ENCODE measurements at regions not wholly inside any gene's neighbourhood (a gene's known extent, or its start where the extent isn't known, plus 50 kb on each side); places are given as distances from the start of the nearest gene placed in this dataset.

DNA sequence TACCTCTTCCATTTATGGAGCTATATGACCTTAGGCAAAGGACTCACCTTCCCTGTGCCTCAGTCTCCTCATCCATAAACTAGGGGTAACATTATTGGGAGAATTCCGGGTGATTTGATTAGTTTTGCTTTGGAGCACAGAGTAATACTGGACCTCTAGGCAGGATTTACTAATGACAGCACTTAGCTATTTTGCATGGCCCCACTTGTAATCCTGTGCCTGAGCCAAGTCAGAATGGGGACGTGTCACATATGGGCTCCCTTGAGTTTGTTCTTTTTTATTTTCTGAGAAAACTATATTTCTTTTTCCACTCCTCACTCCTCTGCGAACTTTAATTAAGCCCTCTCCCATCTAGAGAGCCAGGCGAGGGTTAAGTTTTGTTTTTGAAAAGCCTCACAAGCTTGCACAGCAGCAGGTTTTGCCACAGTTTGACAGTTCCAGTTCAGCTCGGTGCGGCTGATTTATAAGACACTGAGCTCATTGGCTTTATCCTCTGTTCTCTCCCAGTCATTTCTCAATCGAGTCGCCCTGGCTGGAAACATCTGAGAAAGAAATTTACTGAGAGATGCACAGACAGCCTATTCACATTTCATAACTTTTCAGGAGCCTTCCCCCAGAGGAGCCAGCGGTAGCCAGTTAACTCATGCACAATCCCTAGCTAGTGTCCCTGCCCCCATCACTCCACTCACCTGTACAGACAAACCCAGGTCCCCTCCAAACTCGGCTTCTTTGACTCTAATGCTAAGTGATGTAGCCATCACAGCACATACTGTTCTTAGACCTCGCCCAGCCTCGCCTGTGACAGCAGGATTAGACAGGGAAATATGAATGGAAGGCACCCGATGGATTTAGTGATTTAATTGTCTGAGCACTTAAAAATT lies 441.9 kb upstream of the NPVF start:
- no peaks in the 10 kb centered on the region for H3K36me3 ChIP-seq
- peak overlapping the region in 1 of 4 donors; percentile 8 for H3K4me3 ChIP-seq
- ATAC-seq (peak; percentile 94 to 95), DNase-seq (peak; percentile 71 to 77)
- intact Hi-C loops (cut with DNase I; ENCODE audit: low total_unique reads) (loop anchor here (1.0 to 10.0 kb wide), 5 partner anchors 42 to 1505 kb away; partner anchors contain the start of gene HOXA10), in situ Hi-C loops (cut with MboI; ENCODE audit: low sequenced_read_pairs in 4 of 4) (loop anchor here in 1 of 4 donors (5.0 kb wide), 2 partner anchors 97 to 172 kb away; no protein-coding TSS in a partner anchor)
- H3K4me1 ChIP-seq, result peaks cover 21 to 39% of the 10 kb centered on the region in 2 donors
- peak overlapping the region; percentile 59 to 90 (median 70) for H3K27ac ChIP-seq
- no peaks in the 10 kb centered on the region for H3K27me3 ChIP-seq
- H3K9me3 ChIP-seq, result no peaks in the 10 kb centered on the region
- TF ChIP-seq, protein P1, sequence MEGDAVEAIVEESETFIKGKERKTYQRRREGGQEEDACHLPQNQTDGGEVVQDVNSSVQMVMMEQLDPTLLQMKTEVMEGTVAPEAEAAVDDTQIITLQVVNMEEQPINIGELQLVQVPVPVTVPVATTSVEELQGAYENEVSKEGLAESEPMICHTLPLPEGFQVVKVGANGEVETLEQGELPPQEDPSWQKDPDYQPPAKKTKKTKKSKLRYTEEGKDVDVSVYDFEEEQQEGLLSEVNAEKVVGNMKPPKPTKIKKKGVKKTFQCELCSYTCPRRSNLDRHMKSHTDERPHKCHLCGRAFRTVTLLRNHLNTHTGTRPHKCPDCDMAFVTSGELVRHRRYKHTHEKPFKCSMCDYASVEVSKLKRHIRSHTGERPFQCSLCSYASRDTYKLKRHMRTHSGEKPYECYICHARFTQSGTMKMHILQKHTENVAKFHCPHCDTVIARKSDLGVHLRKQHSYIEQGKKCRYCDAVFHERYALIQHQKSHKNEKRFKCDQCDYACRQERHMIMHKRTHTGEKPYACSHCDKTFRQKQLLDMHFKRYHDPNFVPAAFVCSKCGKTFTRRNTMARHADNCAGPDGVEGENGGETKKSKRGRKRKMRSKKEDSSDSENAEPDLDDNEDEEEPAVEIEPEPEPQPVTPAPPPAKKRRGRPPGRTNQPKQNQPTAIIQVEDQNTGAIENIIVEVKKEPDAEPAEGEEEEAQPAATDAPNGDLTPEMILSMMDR (IDR thresholded peaks at IDR 0.05 in 4 of 5, conservative IDR thresholded peaks at IDR 0.05 in 1 of 5), result no peak
- TF ChIP-seq POLR2A (IDR thresholded peaks at IDR 0.05), result no peak

DNA sequence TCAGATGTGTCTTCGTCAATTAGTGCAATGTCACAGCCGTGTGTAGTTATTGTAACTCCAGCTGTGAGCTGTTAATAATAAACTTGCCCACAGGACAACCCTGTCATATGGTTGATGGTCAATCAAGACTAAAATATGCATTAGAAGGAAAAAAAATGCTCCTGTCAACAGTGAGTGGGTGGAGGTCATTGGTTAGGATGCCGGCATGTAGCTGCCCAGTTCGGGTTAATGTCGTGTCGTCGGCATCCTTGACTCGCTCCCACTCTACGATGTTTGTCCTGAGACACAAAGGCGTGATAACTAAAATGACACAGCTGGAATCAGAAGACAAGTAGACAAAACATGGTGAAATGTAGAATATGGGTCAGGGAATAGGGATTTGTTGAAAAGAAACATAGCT lies 442.8 kb upstream of the NPVF start:
- no peaks in the 10 kb centered on the region for H3K9me3 ChIP-seq
- no peaks in the 10 kb centered on the region for H3K36me3 ChIP-seq
- no peak for DNase-seq
- ATAC-seq, result no peak
- intact Hi-C loops (cut with DNase I; ENCODE audit: low total_unique reads), result loop anchor here (2.0 to 10.0 kb wide), 4 partner anchors 41 to 1504 kb away; partner anchors contain the start of gene HOXA10
- TF ChIP-seq, protein P1 (IDR thresholded peaks at IDR 0.05 in 4 of 5, conservative IDR thresholded peaks at IDR 0.05 in 1 of 5), result no peak
- TF ChIP-seq POLR2A (IDR thresholded peaks at IDR 0.05), result no peak
- H3K27me3 ChIP-seq, result no peaks in the 10 kb centered on the region
- peak overlapping the region; percentile 59 to 90 (median 70) for H3K27ac ChIP-seq
- H3K4me3 ChIP-seq, result no peak overlapping the region
- in situ Hi-C loops (cut with MboI; ENCODE audit: low sequenced_read_pairs in 4 of 4), result no loop called here
- H3K4me1 ChIP-seq, result peaks cover 18 to 32% of the 10 kb centered on the region in 2 donors

DNA sequence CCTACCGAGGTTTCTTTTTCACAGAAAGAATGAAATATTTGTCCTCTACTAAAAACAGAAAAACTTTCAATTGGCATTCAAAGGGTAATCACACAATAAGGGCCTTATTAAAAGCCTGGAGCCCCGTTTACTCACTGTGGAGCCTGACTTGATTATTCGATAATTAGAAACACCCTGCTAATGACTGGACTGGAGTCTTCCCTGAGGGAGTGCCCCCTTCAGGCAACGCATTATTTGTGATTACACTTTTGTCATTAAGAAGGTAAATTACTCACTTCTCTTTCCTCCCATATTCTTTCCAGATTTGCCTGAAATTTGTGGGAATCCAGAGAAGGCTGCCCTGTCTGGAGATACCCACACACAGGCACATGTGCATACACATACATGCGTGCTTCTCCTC lies 444.2 kb upstream of the NPVF start:
- Histone ChIP-seq H3K4me3 (no peak overlapping the region), H3K4me1 (peaks cover 18 to 34% of the 10 kb centered on the region in 2 donors), H3K36me3 (no peaks in the 10 kb centered on the region), H3K27me3 (no peaks in the 10 kb centered on the region), H3K9me3 (no peaks in the 10 kb centered on the region), H3K27ac (no peak overlapping the region)
- TF ChIP-seq POLR2A (IDR thresholded peaks at IDR 0.05), result no peak
- TF ChIP-seq, protein P1 (IDR thresholded peaks at IDR 0.05 in 4 of 5, conservative IDR thresholded peaks at IDR 0.05 in 1 of 5), result no peak
- intact Hi-C loops (cut with DNase I; ENCODE audit: low total_unique reads) (loop anchor here (5.0 to 10.0 kb wide), 3 partner anchors 40 to 1502 kb away; partner anchors contain the start of gene HOXA10), in situ Hi-C loops (cut with MboI; ENCODE audit: low sequenced_read_pairs in 4 of 4) (no loop called here)
- DNase-seq, result no peak
- ATAC-seq, result no peak

DNA sequence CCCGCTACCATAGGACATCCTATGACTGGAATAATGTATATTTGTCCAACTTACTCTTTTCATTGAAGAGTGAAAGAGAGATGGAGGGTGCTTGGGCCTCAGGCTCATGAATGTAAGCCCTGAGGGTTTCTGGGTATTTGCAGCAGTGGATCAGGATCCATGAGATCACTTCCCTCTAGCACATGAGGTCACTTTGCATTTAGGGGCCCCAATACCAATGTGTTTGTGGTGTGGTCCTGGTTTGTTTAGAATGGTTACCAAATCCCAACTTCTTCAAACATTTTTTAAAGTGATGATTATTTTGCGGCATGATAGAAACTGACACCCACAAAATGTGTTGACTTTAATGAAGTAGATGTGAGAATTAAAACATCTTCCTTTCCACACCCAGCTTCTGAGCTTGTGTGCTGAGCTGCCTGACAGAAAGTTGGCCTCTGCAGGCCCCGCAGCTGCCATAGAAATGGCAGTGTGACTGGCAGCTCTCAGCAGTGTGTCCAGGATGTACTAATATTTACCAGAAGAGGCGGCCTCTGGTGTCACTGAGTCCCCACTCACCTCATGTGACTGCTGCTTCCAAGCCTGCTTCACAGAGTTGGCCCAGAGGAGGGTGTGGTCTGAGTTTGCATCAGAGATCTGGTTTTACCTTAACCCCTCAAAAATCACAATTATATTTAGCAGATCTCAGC lies 447.6 kb upstream of the NPVF start:
- Histone ChIP-seq H3K36me3 (no peaks in the 10 kb centered on the region), H3K9me3 (no peaks in the 10 kb centered on the region), H3K4me3 (no peak overlapping the region), H3K27me3 (no peaks in the 10 kb centered on the region), H3K4me1 (peaks cover 3 to 16% of the 10 kb centered on the region in 2 donors), H3K27ac (peak overlapping the region in 1 of 4 donors; percentile 12)
- ATAC-seq (peak; percentile 79 to 90), DNase-seq (peak; percentile 53 to 65)
- intact Hi-C loops (cut with DNase I; ENCODE audit: low total_unique reads) (loop anchor here (10.0 kb wide), 1 partner anchor 1499 kb away; the partner anchor contains the start of gene HOXA10), in situ Hi-C loops (cut with MboI; ENCODE audit: low sequenced_read_pairs in 4 of 4) (no loop called here)
- TF ChIP-seq, protein P1 (IDR thresholded peaks at IDR 0.05 in 4 of 5, conservative IDR thresholded peaks at IDR 0.05 in 1 of 5), result no peak
- no peak for TF ChIP-seq POLR2A (IDR thresholded peaks at IDR 0.05)

Data from gastrocnemius medialis (tissue), 4 donors.